ENCODE measurements at regions not wholly inside any gene's neighbourhood (a gene's known extent, or its start where the extent isn't known, plus 50 kb on each side); places are given as distances from the start of the nearest gene placed in this dataset.

GRCh38 chr5:71838286-71838685 lies 119.2 kb downstream of the CARTPT start (continued):
- TF ChIP-seq TP53 (CRISPR knock-in tag; conservative IDR thresholded peaks at IDR 0.05) (no peak), SKI (IDR thresholded peaks at IDR 0.05; ENCODE audit: partially characterized antibody) (no peak)

GRCh38 chr5:71839096-71839884 lies 120.2 kb downstream of the CARTPT start:
- Histone ChIP-seq H4K20me1 (ENCODE audit: insufficient read depth, low read length) (no peaks in the 10 kb centered on the region), H3K27me3 (ENCODE audit: control insufficient read depth in 1 of 2, insufficient read depth in 2 of 2, low read length in 2 of 2) (no peaks in the 10 kb centered on the region; a peak in 1 of 5 replicates), H3K27ac (ENCODE audit: extremely low read length, insufficient read depth, low read length) (no peak overlapping the region), H3K4me1 (ENCODE audit: insufficient read depth, low read length) (no peaks in the 10 kb centered on the region), H3K79me2 (ENCODE audit: insufficient read depth, low read length) (no peaks in the 10 kb centered on the region), H3K9me3 (ENCODE audit: low read length) (no peaks in the 10 kb centered on the region), H3K9ac (ENCODE audit: insufficient read depth, low read depth, low read length) (no peak overlapping the region), H3K4me2 (ENCODE audit: low read depth, low read length) (no peak overlapping the region), H3K36me3 (replicated peaks in 1 of 2; ENCODE audit: control insufficient read depth in 1 of 2, insufficient read depth in 2 of 2, low read length in 2 of 2) (no peaks in the 10 kb centered on the region), H3K4me3 (replicated peaks in 1 of 3; ENCODE audit: insufficient read depth in 1 of 3, low read depth in 2 of 3, low read length in 3 of 3) (no peak overlapping the region), H2AFZ (ENCODE audit: low read length) (no peak overlapping the region)
- no peak for ATAC-seq
- intact Hi-C loops (cut with micrococcal nuclease; ENCODE audit: unreplicated experiment) = no loop called here
- POLR2A ChIA-PET = no interaction called here
- 21% methylated on average over 6 of the region's 6 CpGs for WGBS (ENCODE audit: low lambda C conversion rate)
- no peak for DNase-seq (ENCODE audit: low spot score)
- no peak for FAIRE-seq
- no TSS peak for BruUV-seq (replicated peaks)
- TF ChIP-seq LBX2 (CRISPR knock-in tag; IDR thresholded peaks at IDR 0.05; ENCODE audit: borderline replicate concordance) (no peak), KAT2B (IDR thresholded peaks at IDR 0.05; ENCODE audit: borderline replicate concordance, low read depth, low read length) (no peak), ZNF879 (CRISPR knock-in tag; IDR thresholded peaks at IDR 0.05) (no peak), BORCS8-MEF2B (CRISPR knock-in tag; IDR thresholded peaks at IDR 0.05) (no peak), RFXANK (CRISPR knock-in tag; IDR thresholded peaks at IDR 0.05) (no peak), PCBP2 (optimal IDR thresholded peaks at IDR 0.05; ENCODE audit: low read depth, low read length, poor library complexity, severe bottlenecking) (no peak), RFX1 (IDR thresholded peaks at IDR 0.05) (peak; percentile 39; the same call in 1 of the 2 replicates)
- CTCF ChIA-PET (ENCODE audit: low intra/inter-chr PET ratio, low total read pairs) = no interaction called here
- in situ Hi-C loops (cut with HindIII; ENCODE audit: extremely low pct_ligation_motif_present, low pct_unique_long_range_greater_than_20kb) = no loop called here
